ENCODE measurements at regions not wholly inside any gene's neighbourhood (a gene's known extent, or its start where the extent isn't known, plus 50 kb on each side); places are given as distances from the start of the nearest gene placed in this dataset.

DNA sequence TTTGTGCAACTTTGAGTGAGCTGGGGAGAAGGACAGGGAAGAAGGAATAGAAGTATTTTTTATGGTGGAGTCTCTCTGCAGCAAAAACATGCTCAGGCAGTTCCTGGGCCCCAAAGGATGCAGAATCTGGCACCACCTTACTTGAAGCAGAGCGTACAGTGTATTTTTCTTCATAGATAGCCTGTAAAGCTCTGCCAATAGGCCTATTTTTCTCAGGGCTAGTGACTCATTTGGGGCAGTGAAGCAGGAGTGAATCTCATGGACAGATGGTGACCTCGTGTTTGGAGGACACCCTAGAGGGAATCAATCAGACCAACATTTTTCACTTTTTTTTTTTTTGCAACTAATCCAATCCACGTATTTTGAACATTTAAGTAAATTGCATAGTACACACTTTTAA lies 268.1 kb upstream of the CXCR4 start:
- Histone ChIP-seq H3K4me1 (ENCODE audit: insufficient read depth, low read length) (peaks cover 3% of the 10 kb centered on the region; the same call in 1 of the 2 replicates), H3K36me3 (ENCODE audit: insufficient read depth, low read length) (no peaks in the 10 kb centered on the region), H3K9me3 (ENCODE audit: insufficient read depth, low read depth, low read length) (no peaks in the 10 kb centered on the region), H3K27ac (ENCODE audit: low read depth, low read length) (no peak overlapping the region), H3K4me3 (ENCODE audit: low read length) (no peak overlapping the region), H3K9ac (ENCODE audit: low read depth, low read length) (no peak overlapping the region), H3K27me3 (ENCODE audit: insufficient read depth, low read length) (no peaks in the 10 kb centered on the region)
- WGBS: 93% methylated on average over 3 of the region's 3 CpGs

DNA sequence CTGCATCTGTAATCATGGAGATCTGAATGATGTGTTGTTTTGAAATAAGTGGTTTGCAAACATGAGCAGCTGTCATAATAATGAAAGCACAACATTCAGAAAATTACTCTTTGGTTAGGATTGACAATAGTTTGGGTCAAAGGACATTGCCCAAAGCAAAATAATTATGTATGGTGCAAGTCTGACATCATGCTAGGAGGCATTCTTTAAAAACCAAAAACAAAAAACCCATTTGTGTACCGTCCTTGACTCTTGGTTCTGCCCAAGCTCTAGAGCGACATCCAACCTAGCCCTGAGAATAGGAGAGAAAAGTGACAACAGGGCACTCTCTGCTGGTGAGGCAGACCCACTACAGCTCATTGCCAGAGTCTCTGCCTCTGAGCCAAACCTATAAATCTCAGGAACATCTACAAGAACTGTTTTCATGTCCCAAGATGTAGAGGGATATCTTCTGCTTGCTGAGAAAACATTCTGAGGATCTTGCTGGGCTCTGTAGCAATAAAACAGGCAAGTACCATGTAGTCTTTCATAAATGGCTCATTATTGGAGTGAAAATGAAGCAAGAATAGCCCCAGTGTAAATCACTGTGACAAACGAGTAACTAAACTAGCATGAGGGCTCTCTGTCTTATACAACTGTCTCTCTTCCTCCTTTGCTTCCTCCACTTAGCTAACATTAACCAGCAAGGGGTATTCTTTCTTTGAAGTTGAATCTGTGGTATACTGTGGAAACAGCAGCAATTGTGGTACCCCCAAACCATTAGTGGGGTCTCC lies 266.8 kb upstream of the CXCR4 start:
- H3K9me3 ChIP-seq (ENCODE audit: insufficient read depth, low read depth, low read length): no peaks in the 10 kb centered on the region
- H3K36me3 ChIP-seq (ENCODE audit: insufficient read depth, low read length): no peaks in the 10 kb centered on the region
- no peaks in the 10 kb centered on the region for H3K27me3 ChIP-seq (ENCODE audit: insufficient read depth, low read length)
- 46% methylated on average over 3 of the region's 3 CpGs for WGBS
- no peak overlapping the region for H3K4me3 ChIP-seq (ENCODE audit: low read length)
- peaks cover 3% of the 10 kb centered on the region; the same call in 1 of the 2 replicates for H3K4me1 ChIP-seq (ENCODE audit: insufficient read depth, low read length)
- no peak overlapping the region for H3K9ac ChIP-seq (ENCODE audit: low read depth, low read length)
- no peak overlapping the region for H3K27ac ChIP-seq (ENCODE audit: low read depth, low read length)

DNA sequence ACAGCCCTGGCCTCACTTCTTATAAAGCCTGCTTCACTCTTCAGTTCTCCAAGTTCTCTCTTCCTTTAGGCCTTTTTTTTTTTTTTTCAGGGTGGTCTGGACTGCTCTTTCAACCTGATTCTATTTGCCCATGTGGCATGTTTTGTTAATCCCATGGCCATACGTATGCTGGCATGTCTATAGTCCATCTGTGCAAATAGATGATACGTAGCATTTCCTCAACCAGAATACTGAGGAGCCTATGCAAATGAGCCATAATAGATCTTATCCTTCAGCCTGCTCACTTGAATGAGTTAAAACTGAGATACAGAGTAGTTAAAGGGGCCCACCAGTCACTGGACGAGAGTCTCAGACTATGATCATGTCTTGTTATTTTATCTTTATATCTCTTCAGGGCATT lies 265.2 kb upstream of the CXCR4 start:
- Histone ChIP-seq H3K4me1 (ENCODE audit: insufficient read depth, low read length) (no peaks in the 10 kb centered on the region), H3K27me3 (ENCODE audit: insufficient read depth, low read length) (no peaks in the 10 kb centered on the region), H3K27ac (ENCODE audit: low read depth, low read length) (no peak overlapping the region), H3K36me3 (ENCODE audit: insufficient read depth, low read length) (no peaks in the 10 kb centered on the region), H3K4me3 (ENCODE audit: low read length) (no peak overlapping the region), H3K9ac (ENCODE audit: low read depth, low read length) (no peak overlapping the region), H3K9me3 (ENCODE audit: insufficient read depth, low read depth, low read length) (no peaks in the 10 kb centered on the region)
- WGBS: 94% methylated on average over 3 of the region's 3 CpGs

DNA sequence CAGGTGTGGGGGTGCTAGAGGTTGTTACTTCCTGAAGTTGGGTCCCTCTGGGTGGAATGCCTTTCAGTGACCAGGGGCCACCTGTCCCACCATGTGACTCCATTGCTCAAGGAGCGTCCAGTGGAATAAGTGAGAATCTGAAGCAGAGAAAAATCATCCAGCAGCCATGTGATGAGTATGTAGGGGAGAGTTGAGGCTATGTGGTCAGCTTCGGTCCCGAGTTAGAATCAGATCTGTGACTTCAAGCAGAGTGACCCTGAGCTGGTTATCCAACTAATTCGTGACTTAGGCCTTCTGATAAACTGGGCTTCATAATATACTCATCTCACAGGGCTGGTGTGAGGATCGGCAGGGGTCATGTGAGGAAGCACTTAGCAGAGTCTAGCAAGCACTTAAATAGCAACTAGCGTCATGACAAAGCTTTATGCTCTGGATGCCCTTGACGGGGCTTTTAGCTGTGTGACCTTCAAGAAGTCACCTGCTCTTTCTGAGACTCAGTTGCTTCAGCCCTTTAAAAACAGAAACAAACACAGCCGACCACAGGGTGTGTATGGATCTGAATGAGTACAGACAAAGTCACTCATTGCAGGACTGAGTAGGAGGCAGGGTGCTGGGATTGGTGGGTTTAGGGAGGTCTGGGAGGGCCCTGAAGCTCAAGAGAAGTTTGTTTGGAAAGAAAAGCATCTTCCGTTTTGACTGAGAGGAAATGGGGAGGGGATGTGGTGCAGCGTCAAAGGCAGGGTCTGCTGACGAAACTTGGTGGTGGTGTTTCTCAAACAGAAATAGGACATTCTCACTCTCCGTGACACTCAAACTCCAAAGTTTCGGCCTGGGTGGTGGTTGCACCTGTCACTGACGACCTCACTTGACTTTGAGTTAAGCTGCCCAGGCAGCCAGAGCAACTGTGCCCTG lies 264.0 kb upstream of the CXCR4 start:
- Histone ChIP-seq H3K9ac (ENCODE audit: low read depth, low read length) (no peak overlapping the region), H3K4me3 (ENCODE audit: low read length) (no peak overlapping the region)

DNA sequence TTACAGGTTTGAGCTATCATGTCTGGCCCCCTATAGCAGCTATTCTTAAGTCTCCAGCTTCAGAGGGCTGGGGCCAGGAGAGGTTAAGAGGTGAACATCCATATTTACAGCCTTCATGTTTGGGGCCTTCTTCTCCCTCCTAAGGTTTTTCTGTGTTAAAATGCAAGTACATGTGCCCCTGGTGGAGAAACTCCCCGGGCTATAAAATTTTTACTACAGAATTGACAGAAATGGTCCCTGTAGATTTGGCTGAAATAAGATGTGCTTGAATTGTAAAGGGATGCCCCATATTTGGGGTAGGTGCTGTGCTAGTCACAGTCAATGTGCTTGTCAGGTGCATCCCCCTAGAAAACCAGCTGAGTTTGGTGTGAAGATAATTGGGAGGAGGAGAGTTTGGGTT lies 263.3 kb upstream of the CXCR4 start:
- 94% methylated on average over 1 of the region's 1 CpG for WGBS
- no peaks in the 10 kb centered on the region for H3K36me3 ChIP-seq (ENCODE audit: insufficient read depth, low read length)
- no peak overlapping the region for H3K27ac ChIP-seq (ENCODE audit: low read depth, low read length)
- H3K4me3 ChIP-seq (ENCODE audit: low read length): no peak overlapping the region
- no peak overlapping the region for H3K9ac ChIP-seq (ENCODE audit: low read depth, low read length)
- no peaks in the 10 kb centered on the region for H3K27me3 ChIP-seq (ENCODE audit: insufficient read depth, low read length)
- H3K4me1 ChIP-seq (ENCODE audit: insufficient read depth, low read length): no peaks in the 10 kb centered on the region
- no peaks in the 10 kb centered on the region for H3K9me3 ChIP-seq (ENCODE audit: insufficient read depth, low read depth, low read length)

More for the DNA sequence above, 264.0 kb upstream of the CXCR4 start:
- WGBS: 83% methylated on average over 14 of the region's 14 CpGs
- H3K36me3 ChIP-seq (ENCODE audit: insufficient read depth, low read length): no peaks in the 10 kb centered on the region
- no peaks in the 10 kb centered on the region for H3K9me3 ChIP-seq (ENCODE audit: insufficient read depth, low read depth, low read length)
- no peaks in the 10 kb centered on the region for H3K4me1 ChIP-seq (ENCODE audit: insufficient read depth, low read length)
- H3K27me3 ChIP-seq (ENCODE audit: insufficient read depth, low read length): no peaks in the 10 kb centered on the region
- H3K27ac ChIP-seq (ENCODE audit: low read depth, low read length): no peak overlapping the region

DNA sequence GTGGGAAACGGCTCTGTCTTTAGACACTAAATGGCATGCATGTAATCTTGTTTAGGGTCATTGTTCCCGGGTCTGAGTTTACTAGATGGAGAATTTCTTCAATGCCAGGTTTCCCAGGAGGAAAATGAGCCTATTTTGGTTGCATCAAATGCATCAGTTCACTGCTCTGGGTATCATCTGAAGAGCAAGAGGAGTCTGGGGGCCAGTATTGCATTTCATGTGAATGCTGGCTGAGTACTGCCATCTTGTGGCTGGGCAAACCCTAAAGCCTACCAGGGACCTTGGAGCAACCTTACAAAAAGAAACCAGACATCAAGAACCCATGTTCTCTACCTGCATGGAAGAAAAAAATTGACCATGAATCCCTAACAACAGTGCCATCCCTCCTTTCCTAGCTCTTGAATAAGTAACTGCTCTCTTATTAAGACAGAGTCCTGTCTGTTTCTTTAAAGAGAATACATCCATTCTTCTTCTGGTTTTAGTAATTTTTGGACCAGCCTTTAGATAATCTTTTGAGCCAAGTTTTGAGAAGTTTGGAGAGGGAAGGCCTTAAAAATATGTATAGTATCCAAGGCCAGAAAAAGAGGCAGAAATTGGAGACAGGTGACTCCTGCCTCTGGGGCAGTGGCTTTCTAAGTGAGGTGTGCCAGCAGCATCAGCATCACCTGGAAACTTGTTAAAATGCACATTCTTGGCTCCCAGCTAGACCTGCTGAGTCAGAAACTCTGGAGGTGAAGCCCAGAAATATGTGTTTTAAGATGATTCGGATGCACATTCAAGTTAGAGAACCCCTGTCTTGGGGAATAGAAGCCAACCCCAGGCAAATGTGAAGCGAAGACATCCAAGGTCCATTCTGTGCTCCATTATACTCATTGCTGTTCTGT lies 261.0 kb upstream of the CXCR4 start:
- no peaks in the 10 kb centered on the region for H3K27me3 ChIP-seq (ENCODE audit: insufficient read depth, low read length)
- no peaks in the 10 kb centered on the region for H3K4me1 ChIP-seq (ENCODE audit: insufficient read depth, low read length)
- H3K36me3 ChIP-seq (ENCODE audit: insufficient read depth, low read length): no peaks in the 10 kb centered on the region
- H3K27ac ChIP-seq (ENCODE audit: low read depth, low read length): no peak overlapping the region
- no peaks in the 10 kb centered on the region for H3K9me3 ChIP-seq (ENCODE audit: insufficient read depth, low read depth, low read length)
- WGBS: 77% methylated on average over 4 of the region's 4 CpGs
- H3K9ac ChIP-seq (ENCODE audit: low read depth, low read length): no peak overlapping the region
- H3K4me3 ChIP-seq (ENCODE audit: low read length): no peak overlapping the region

DNA sequence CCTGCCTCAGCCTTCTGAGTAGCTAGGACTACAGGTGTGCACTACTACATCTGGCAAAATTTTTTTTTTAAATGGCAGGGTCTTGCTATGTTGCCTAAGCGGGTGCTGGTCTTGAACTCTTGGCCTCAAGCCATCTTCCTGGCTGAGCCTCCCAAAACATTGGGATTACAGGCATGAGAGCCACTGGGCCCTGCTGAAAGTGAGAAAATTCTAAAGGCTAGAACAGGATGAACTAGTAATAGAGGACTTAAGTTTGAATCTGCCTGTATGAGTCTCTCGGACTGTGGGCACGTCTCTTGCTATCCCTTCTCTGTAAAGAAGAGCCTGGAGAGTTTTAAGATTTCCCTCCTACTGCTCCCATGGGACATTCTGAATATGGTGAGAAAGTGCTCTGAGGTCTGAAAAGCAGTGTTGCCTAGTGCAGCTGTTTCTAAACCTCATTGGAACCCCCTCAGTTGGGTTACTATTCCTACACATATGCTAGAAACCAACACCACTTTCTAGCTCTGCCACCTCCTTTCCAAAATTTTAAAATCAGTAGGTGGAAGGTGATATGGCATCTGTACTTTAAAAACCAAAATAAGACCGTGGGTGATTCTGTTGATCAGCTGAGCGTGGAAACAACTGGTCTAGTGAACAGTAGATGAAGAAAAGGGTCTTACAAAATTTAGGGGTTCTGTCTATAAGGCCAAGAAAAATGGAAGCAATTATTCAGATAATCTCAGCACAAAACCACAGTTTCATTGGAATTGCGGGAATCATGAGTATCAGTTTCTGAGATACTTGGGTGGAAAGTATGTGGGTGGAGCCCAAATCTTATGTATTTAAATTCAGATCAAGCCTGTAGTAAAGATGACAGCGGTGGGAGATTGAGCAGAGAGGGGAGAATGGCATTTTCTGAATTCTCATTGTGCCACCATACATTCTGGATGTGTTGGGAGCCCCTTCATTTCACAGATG lies 259.8 kb upstream of the CXCR4 start:
- no peaks in the 10 kb centered on the region for H3K36me3 ChIP-seq (ENCODE audit: insufficient read depth, low read length)
- H3K9me3 ChIP-seq (ENCODE audit: insufficient read depth, low read depth, low read length): no peaks in the 10 kb centered on the region
- H3K9ac ChIP-seq (ENCODE audit: low read depth, low read length): no peak overlapping the region
- H3K27me3 ChIP-seq (ENCODE audit: insufficient read depth, low read length): no peaks in the 10 kb centered on the region
- H3K27ac ChIP-seq (ENCODE audit: low read depth, low read length): no peak overlapping the region
- 88% methylated on average over 7 of the region's 7 CpGs for WGBS
- H3K4me1 ChIP-seq (ENCODE audit: insufficient read depth, low read length): no peaks in the 10 kb centered on the region
- H3K4me3 ChIP-seq (ENCODE audit: low read length): no peak overlapping the region

DNA sequence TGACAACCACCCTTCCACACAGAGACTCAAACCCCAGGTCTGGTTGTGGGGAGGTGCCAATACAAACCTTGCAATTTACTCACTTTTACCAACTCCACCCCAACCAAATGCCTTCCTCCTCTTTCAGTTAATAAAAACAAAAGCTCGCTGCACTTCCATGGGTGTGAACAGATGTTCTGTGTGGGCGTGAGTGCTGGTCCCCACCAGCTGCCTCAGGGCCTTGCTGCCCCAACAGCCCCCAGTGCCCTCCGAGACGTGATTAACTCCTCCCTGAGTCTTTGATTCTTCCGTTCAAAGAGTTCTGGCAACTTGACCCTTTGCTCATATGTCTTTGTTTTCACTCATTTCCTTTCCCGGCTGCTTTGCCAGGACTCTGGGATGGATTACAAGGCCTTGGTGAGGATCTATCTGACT lies 258.9 kb upstream of the CXCR4 start:
- 79% methylated on average over 6 of the region's 6 CpGs for WGBS
- no peaks in the 10 kb centered on the region for H3K9me3 ChIP-seq (ENCODE audit: insufficient read depth, low read depth, low read length)
- no peaks in the 10 kb centered on the region for H3K27me3 ChIP-seq (ENCODE audit: insufficient read depth, low read length)
- no peak overlapping the region for H3K4me3 ChIP-seq (ENCODE audit: low read length)
- no peak overlapping the region for H3K9ac ChIP-seq (ENCODE audit: low read depth, low read length)
- no peaks in the 10 kb centered on the region for H3K36me3 ChIP-seq (ENCODE audit: insufficient read depth, low read length)
- no peak overlapping the region for H3K27ac ChIP-seq (ENCODE audit: low read depth, low read length)
- H3K4me1 ChIP-seq (ENCODE audit: insufficient read depth, low read length): no peaks in the 10 kb centered on the region

DNA sequence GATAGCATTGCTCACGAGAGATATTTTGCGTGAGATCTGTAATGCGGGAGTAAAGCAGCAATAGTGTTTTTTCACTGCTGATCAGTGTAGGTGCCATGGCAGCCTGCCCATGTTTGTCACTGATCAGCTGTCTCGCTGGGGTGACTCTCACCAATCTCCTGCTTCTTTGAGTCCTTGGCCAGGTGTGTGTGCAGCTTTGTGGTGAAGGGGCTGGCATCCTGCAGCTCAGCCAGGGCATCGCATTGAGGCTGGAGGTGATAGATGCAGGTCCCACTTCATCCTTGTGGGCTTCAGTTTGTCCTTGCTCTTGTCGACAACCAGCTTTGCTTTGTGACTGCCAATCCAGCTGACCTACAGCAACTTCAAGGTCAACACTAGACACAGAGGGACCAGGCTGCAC lies 258.3 kb upstream of the CXCR4 start:
- no peaks in the 10 kb centered on the region for H3K36me3 ChIP-seq (ENCODE audit: insufficient read depth, low read length)
- H3K4me1 ChIP-seq (ENCODE audit: insufficient read depth, low read length): no peaks in the 10 kb centered on the region
- no peak overlapping the region for H3K4me3 ChIP-seq (ENCODE audit: low read length)
- H3K27me3 ChIP-seq (ENCODE audit: insufficient read depth, low read length): no peaks in the 10 kb centered on the region
- H3K27ac ChIP-seq (ENCODE audit: low read depth, low read length): no peak overlapping the region
- H3K9ac ChIP-seq (ENCODE audit: low read depth, low read length): no peak overlapping the region
- H3K9me3 ChIP-seq (ENCODE audit: insufficient read depth, low read depth, low read length): no peaks in the 10 kb centered on the region
- WGBS: 94% methylated on average over 6 of the region's 6 CpGs
